ENCODE measurements at regions not wholly inside any gene's neighbourhood (a gene's known extent, or its start where the extent isn't known, plus 50 kb on each side); places are given as distances from the start of the nearest gene placed in this dataset.

DNA sequence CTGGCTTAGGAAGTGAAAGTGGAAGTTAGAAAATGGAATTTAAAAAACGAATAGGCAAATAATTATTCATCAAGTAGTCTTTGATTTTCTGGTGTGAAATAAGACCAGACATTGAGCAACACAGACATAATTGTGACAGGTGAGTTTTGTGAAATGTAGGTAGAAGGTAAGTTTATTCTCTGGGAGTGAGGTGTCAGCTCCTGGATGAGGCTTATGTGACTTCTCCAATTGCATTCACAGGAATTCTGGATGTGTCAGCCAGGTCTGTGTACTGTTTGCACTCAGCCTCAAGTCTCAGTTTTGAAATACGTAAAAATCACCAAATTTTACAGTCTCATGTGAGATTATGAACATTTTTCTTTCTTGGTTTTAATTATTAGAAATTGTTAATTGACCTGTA lies 537.6 kb downstream of the CETN3 start:
- DNase-seq (ENCODE audit: low read depth in 1 of 2, low spot score in 1 of 2): no peak
- H3K4me3 ChIP-seq (replicated peaks; ENCODE audit: insufficient read depth, low read length): no peak overlapping the region
- H3K27me3 ChIP-seq (ENCODE audit: insufficient read depth, poor library complexity, severe bottlenecking): no peaks in the 10 kb centered on the region
- H3K27ac ChIP-seq (replicated peaks): no peak overlapping the region
- TF ChIP-seq SPI1 (IDR thresholded peaks at IDR 0.05; ENCODE audit: borderline replicate concordance, low read depth) (no peak), GABPA (IDR thresholded peaks at IDR 0.05; ENCODE audit: low read depth) (no peak), POLR2AphosphoS5 (IDR thresholded peaks at IDR 0.05; ENCODE audit: low read depth) (no peak)
- TF ChIP-seq, protein P1, sequence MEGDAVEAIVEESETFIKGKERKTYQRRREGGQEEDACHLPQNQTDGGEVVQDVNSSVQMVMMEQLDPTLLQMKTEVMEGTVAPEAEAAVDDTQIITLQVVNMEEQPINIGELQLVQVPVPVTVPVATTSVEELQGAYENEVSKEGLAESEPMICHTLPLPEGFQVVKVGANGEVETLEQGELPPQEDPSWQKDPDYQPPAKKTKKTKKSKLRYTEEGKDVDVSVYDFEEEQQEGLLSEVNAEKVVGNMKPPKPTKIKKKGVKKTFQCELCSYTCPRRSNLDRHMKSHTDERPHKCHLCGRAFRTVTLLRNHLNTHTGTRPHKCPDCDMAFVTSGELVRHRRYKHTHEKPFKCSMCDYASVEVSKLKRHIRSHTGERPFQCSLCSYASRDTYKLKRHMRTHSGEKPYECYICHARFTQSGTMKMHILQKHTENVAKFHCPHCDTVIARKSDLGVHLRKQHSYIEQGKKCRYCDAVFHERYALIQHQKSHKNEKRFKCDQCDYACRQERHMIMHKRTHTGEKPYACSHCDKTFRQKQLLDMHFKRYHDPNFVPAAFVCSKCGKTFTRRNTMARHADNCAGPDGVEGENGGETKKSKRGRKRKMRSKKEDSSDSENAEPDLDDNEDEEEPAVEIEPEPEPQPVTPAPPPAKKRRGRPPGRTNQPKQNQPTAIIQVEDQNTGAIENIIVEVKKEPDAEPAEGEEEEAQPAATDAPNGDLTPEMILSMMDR (IDR thresholded peaks at IDR 0.05; ENCODE audit: insufficient read depth, low read length): no peak
- TF ChIP-seq, protein P2, sequence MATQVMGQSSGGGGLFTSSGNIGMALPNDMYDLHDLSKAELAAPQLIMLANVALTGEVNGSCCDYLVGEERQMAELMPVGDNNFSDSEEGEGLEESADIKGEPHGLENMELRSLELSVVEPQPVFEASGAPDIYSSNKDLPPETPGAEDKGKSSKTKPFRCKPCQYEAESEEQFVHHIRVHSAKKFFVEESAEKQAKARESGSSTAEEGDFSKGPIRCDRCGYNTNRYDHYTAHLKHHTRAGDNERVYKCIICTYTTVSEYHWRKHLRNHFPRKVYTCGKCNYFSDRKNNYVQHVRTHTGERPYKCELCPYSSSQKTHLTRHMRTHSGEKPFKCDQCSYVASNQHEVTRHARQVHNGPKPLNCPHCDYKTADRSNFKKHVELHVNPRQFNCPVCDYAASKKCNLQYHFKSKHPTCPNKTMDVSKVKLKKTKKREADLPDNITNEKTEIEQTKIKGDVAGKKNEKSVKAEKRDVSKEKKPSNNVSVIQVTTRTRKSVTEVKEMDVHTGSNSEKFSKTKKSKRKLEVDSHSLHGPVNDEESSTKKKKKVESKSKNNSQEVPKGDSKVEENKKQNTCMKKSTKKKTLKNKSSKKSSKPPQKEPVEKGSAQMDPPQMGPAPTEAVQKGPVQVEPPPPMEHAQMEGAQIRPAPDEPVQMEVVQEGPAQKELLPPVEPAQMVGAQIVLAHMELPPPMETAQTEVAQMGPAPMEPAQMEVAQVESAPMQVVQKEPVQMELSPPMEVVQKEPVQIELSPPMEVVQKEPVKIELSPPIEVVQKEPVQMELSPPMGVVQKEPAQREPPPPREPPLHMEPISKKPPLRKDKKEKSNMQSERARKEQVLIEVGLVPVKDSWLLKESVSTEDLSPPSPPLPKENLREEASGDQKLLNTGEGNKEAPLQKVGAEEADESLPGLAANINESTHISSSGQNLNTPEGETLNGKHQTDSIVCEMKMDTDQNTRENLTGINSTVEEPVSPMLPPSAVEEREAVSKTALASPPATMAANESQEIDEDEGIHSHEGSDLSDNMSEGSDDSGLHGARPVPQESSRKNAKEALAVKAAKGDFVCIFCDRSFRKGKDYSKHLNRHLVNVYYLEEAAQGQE (IDR thresholded peaks at IDR 0.05; ENCODE audit: insufficient replicate concordance, low read depth): no peak

DNA sequence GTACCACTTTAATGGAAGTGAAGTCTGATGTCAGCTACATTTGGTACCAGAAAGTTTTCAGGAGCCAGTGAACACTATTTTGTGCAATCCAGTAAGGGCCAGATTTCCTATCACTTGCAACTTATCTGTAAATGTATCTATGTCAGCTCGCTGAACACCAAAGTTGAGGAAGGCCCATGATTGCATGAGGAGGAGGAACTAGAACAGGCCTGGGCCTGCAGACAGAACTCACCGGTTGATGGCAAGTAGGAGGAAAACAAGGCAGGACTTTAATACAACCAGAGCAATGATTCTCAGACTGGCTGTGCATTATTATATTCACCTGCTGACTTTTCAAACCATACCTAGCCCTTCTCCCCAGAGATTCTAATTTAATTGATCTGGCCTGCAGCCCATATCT lies 540.2 kb downstream of the CETN3 start:
- DNase-seq (ENCODE audit: low read depth in 1 of 2, low spot score in 1 of 2): no peak
- Histone ChIP-seq H3K27ac (replicated peaks) (no peak overlapping the region), H3K27me3 (ENCODE audit: insufficient read depth, poor library complexity, severe bottlenecking) (no peaks in the 10 kb centered on the region), H3K4me3 (replicated peaks; ENCODE audit: insufficient read depth, low read length) (no peak overlapping the region)
- TF ChIP-seq, protein P2 (IDR thresholded peaks at IDR 0.05; ENCODE audit: insufficient replicate concordance, low read depth): no peak
- TF ChIP-seq, protein P1 (IDR thresholded peaks at IDR 0.05; ENCODE audit: insufficient read depth, low read length): no peak
- TF ChIP-seq GABPA (IDR thresholded peaks at IDR 0.05; ENCODE audit: low read depth) (no peak), POLR2AphosphoS5 (IDR thresholded peaks at IDR 0.05; ENCODE audit: low read depth) (no peak), SPI1 (IDR thresholded peaks at IDR 0.05; ENCODE audit: borderline replicate concordance, low read depth) (no peak)

DNA sequence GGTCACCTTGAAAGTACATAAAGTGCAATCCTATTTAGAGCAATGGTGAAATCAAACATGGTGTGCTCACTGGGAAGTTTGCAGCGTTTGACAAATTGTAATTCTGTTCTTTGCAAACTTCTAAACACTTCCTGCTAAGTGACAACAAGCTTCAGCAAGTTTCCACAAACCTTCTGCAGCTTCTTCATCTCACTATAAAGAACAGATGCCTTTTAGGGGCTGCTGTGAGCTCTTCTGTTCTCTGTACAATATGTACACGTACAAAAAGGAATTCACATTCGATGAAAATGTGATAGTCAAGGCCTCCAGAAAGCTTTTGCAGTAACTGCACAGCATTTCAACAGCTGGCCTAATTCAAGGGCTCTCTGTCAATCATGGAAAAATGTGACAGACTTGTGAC lies 543.1 kb downstream of the CETN3 start:
- TF ChIP-seq SPI1 (IDR thresholded peaks at IDR 0.05; ENCODE audit: borderline replicate concordance, low read depth) (no peak), GABPA (IDR thresholded peaks at IDR 0.05; ENCODE audit: low read depth) (no peak), POLR2AphosphoS5 (IDR thresholded peaks at IDR 0.05; ENCODE audit: low read depth) (no peak)
- TF ChIP-seq, protein P2 (IDR thresholded peaks at IDR 0.05; ENCODE audit: insufficient replicate concordance, low read depth): no peak
- TF ChIP-seq, protein P1 (IDR thresholded peaks at IDR 0.05; ENCODE audit: insufficient read depth, low read length): no peak
- Histone ChIP-seq H3K4me3 (replicated peaks; ENCODE audit: insufficient read depth, low read length) (no peak overlapping the region), H3K27me3 (ENCODE audit: insufficient read depth, poor library complexity, severe bottlenecking) (no peaks in the 10 kb centered on the region), H3K27ac (replicated peaks) (no peak overlapping the region)
- no peak for DNase-seq (ENCODE audit: low read depth in 1 of 2, low spot score in 1 of 2)
